K562 (cell line): ENCODE measurements at regions not wholly inside any gene's neighbourhood (a gene's known extent, or its start where the extent isn't known, plus 50 kb on each side); places are given as distances from the start of the nearest gene placed in this dataset.

Source experiments
- ARID2 ChIP-seq: fragments of 450-650 bp; IDR thresholded peaks from 2 replicates; pipeline ENCODE4 v1.6.1; 2017; ENCODE audit warnings: antibody characterized with exemption, mild to moderate bottlenecking
- ARNT ChIP-seq, 2 experiments: fragments of 450-650 bp; IDR thresholded peaks; 2 replicates each; pipeline ENCODE4 v1.6.1; 2016; ENCODE audit warnings: mild to moderate bottlenecking in 1 of 2
- ATF1 ChIP-seq, 2 experiments: fragments of 450-650 bp in 1 of 2; IDR thresholded peaks; 2 replicates each; pipeline ENCODE4 v1.6.1; 2016; ENCODE audit warnings: missing compliant biosample characterization in 1 of 2, missing genetic modification characterization in 1 of 2
- BRD4 ChIP-seq: fragments of 200-600 bp; sonication (generic); IDR thresholded peaks from 2 replicates; pipeline ENCODE4 v1.6.1; 2017; ENCODE audit warnings: inconsistent platforms
- BRF1 ChIP-seq: IDR thresholded peaks from 3 replicates; pipeline ENCODE4 v1.6.1; 2011; ENCODE audit warnings: borderline replicate concordance, mild to moderate bottlenecking; ENCODE audit not compliant: insufficient read length; ENCODE audit errors: extremely low read depth
- FOXJ2 ChIP-seq: fragments of 200-800 bp; sonication (Bioruptor generic); IDR thresholded peaks from 2 replicates; pipeline ENCODE4 v1.6.1; 2016; ENCODE audit warnings: missing genetic modification characterization, missing compliant biosample characterization
- HDAC2 ChIP-seq: fragments of 450-650 bp; IDR thresholded peaks from 2 replicates; pipeline ENCODE4 v1.6.1; 2016; ENCODE audit warnings: mild to moderate bottlenecking
- MAZ ChIP-seq, 2 experiments: fragments of 450-650 bp in 1 of 2; sonication (generic) in 1 of 2; formaldehyde crosslinking; IDR thresholded peaks in 1 of 2; conservative IDR thresholded peaks in 1 of 2; 2 replicates each; pipeline versions ENCODE4 v1.4.0 to v1.5.0; 2020; ENCODE audit warnings: mild to moderate bottlenecking in 1 of 2, missing genetic modification reagents in 1 of 2
- MCM7 ChIP-seq, 2 experiments: fragments of 450-650 bp; IDR thresholded peaks; 2 replicates each; pipeline ENCODE4 v1.6.1; 2016 to 2018
- MTA1 ChIP-seq: fragments of 450-650 bp; IDR thresholded peaks from 2 replicates; pipeline ENCODE4 v1.6.1; 2017; ENCODE audit warnings: borderline replicate concordance
- NEUROD1 ChIP-seq: fragments of 150-350 bp; IDR thresholded peaks from 2 replicates; pipeline ENCODE4 v1.6.1; 2014; ENCODE audit warnings: borderline replicate concordance, low read length, low read depth; ENCODE audit not compliant: partially characterized antibody
- POLR2G ChIP-seq: fragments of 200-400 bp; formaldehyde crosslinking; IDR thresholded peaks from 2 replicates; pipeline ENCODE4 v1.6.1; 2017; ENCODE audit warnings: low read depth, mild to moderate bottlenecking, antibody characterized with exemption, low read length, moderate library complexity
- RBFOX2 ChIP-seq: fragments of 200-400 bp; formaldehyde crosslinking; IDR thresholded peaks from 2 replicates; pipeline ENCODE4 v1.6.1; 2017; ENCODE audit warnings: low read depth, mild to moderate bottlenecking, low read length, moderate library complexity
- RNF2 ChIP-seq: sonication (generic); IDR thresholded peaks from 2 replicates; pipeline ENCODE4 v1.6.1; 2016
- SIX5 ChIP-seq, 2 experiments: IDR thresholded peaks; 2 replicates each; pipeline ENCODE4 v1.6.1; 2011; ENCODE audit warnings: low read length in 2 of 2, borderline replicate concordance in 1 of 2, low read depth in 1 of 2, mild to moderate bottlenecking in 1 of 2, moderate library complexity in 1 of 2; ENCODE audit not compliant: insufficient read depth in 1 of 2
- TAF1 ChIP-seq: IDR thresholded peaks from 2 replicates; pipeline ENCODE4 v1.6.1; 2011; ENCODE audit warnings: mild to moderate bottlenecking, low read length, moderate library complexity; ENCODE audit not compliant: insufficient read depth, control insufficient read depth, severe bottlenecking; ENCODE audit errors: extremely low read depth
- TAF15 ChIP-seq: fragments of 200-400 bp; formaldehyde crosslinking; IDR thresholded peaks from 2 replicates; pipeline ENCODE4 v1.6.1; 2017; ENCODE audit warnings: mild to moderate bottlenecking, low read depth, low read length, moderate library complexity
- TBP ChIP-seq: optimal IDR thresholded peaks from 2 replicates; pipeline ENCODE3; 2011; ENCODE audit warnings: low read depth, low read length, improper control_type of control experiment
- TCF3 ChIP-seq: sonication (generic); formaldehyde crosslinking; IDR thresholded peaks from 2 replicates; pipeline ENCODE4 v1.4.0; 2020; ENCODE audit warnings: mild to moderate bottlenecking, missing genetic modification reagents
- ZNF143 ChIP-seq: sonication (generic); formaldehyde crosslinking; IDR thresholded peaks from 2 replicates; pipeline ENCODE4 v1.9.0; 2022; ENCODE audit warnings: mild to moderate bottlenecking, missing genetic modification reagents
- ZNF3 ChIP-seq: fragments of 250-450 bp; sonication (Bioruptor Pico); IDR thresholded peaks from 2 replicates; pipeline ENCODE4 v1.5.0; 2021; ENCODE audit warnings: mild to moderate bottlenecking, moderate library complexity
- ZNF324 ChIP-seq: fragments of 250-450 bp; sonication (Bioruptor Pico); IDR thresholded peaks from 2 replicates; pipeline ENCODE4 v1.4.0; 2020; ENCODE audit warnings: mild to moderate bottlenecking
- TF ChIP-seq, protein P1 (sequence below), 2 experiments: fragments of 450-650 bp; IDR thresholded peaks; 2 replicates each; pipeline ENCODE4 v1.6.1; 2018; ENCODE audit warnings: mild to moderate bottlenecking in 2 of 2, low read depth in 1 of 2; ENCODE audit not compliant: partially characterized antibody in 2 of 2
- TF ChIP-seq, protein P2 (sequence below): IDR thresholded peaks from 2 replicates; pipeline ENCODE4 v1.6.1; 2014; ENCODE audit warnings: antibody characterized with exemption
- TF ChIP-seq, protein P3 (sequence below): fragments of 450-650 bp; IDR thresholded peaks from 2 replicates; pipeline ENCODE4 v1.6.1; 2016; ENCODE audit warnings: missing biosample characterization, missing genetic modification characterization

DNA sequence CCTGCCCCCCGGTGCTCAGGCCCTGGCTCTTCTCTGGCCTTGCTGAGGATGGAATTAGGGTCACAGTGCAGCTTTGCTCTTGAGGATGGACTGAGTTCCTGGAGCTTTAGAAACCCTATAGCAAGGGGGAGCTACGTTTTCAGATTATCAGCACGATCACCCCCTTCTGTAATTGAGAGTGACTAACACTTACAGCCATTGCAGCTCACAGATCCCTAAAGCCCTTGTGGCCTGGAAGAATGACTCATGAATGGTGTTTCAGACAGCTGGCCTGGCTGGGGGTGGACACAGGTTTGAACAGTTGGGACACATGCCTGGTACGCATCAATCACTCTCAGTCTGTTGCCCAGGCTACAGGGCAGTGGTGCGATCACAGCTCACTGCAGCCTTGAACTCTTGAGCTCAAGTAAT is 79.7 kb upstream of the IGFBP5 start (continued):
- TF ChIP-seq, protein P1, sequence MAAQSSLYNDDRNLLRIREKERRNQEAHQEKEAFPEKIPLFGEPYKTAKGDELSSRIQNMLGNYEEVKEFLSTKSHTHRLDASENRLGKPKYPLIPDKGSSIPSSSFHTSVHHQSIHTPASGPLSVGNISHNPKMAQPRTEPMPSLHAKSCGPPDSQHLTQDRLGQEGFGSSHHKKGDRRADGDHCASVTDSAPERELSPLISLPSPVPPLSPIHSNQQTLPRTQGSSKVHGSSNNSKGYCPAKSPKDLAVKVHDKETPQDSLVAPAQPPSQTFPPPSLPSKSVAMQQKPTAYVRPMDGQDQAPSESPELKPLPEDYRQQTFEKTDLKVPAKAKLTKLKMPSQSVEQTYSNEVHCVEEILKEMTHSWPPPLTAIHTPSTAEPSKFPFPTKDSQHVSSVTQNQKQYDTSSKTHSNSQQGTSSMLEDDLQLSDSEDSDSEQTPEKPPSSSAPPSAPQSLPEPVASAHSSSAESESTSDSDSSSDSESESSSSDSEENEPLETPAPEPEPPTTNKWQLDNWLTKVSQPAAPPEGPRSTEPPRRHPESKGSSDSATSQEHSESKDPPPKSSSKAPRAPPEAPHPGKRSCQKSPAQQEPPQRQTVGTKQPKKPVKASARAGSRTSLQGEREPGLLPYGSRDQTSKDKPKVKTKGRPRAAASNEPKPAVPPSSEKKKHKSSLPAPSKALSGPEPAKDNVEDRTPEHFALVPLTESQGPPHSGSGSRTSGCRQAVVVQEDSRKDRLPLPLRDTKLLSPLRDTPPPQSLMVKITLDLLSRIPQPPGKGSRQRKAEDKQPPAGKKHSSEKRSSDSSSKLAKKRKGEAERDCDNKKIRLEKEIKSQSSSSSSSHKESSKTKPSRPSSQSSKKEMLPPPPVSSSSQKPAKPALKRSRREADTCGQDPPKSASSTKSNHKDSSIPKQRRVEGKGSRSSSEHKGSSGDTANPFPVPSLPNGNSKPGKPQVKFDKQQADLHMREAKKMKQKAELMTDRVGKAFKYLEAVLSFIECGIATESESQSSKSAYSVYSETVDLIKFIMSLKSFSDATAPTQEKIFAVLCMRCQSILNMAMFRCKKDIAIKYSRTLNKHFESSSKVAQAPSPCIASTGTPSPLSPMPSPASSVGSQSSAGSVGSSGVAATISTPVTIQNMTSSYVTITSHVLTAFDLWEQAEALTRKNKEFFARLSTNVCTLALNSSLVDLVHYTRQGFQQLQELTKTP (IDR thresholded peaks at IDR 0.05; ENCODE audit: low read depth in 1 of 2, partially characterized antibody in 2 of 2): peak in 1 of 2 experiments; percentile 38
- TF ChIP-seq ARID2: no peak
- no peak for TF ChIP-seq RBFOX2
- TF ChIP-seq TBP: no peak
- TF ChIP-seq BRD4: no peak
- no peak for TF ChIP-seq TAF15
- no peak for TF ChIP-seq BRF1
- no peak for TF ChIP-seq ZNF324 (CRISPR knock-in tag)
- 0 out of 4 replicates have a peak, but pooled peaks of 1 of the 2 experiments have one; percentile 34 for TF ChIP-seq ARNT (IDR thresholded peaks at IDR 0.05)
- TF ChIP-seq RNF2: peak; percentile 81
- TF ChIP-seq MAZ (CRISPR knock-in tag; conservative IDR thresholded peaks at IDR 0.05 in 1 of 2, IDR thresholded peaks at IDR 0.05 in 1 of 2): peak; percentile 42 to 58; a peak in 3 of 4 replicates
- peak; percentile 74 for TF ChIP-seq TCF3 (CRISPR knock-in tag)
- TF ChIP-seq ZNF143 (CRISPR knock-in tag): no peak
- no peak for TF ChIP-seq SIX5 (IDR thresholded peaks at IDR 0.05; ENCODE audit: borderline replicate concordance in 1 of 2, insufficient read depth in 1 of 2, low read depth in 1 of 2, low read length in 2 of 2)
- TF ChIP-seq FOXJ2 (tag): peak; percentile 60; the same call in 1 of the 2 replicates
- no peak for TF ChIP-seq ATF1 (CRISPR knock-in tag; IDR thresholded peaks at IDR 0.05)
- TF ChIP-seq ATF1 (tag; IDR thresholded peaks at IDR 0.05): 0 out of 2 replicates have a peak, but pooled peaks have one; percentile 39
- TF ChIP-seq, protein P2, sequence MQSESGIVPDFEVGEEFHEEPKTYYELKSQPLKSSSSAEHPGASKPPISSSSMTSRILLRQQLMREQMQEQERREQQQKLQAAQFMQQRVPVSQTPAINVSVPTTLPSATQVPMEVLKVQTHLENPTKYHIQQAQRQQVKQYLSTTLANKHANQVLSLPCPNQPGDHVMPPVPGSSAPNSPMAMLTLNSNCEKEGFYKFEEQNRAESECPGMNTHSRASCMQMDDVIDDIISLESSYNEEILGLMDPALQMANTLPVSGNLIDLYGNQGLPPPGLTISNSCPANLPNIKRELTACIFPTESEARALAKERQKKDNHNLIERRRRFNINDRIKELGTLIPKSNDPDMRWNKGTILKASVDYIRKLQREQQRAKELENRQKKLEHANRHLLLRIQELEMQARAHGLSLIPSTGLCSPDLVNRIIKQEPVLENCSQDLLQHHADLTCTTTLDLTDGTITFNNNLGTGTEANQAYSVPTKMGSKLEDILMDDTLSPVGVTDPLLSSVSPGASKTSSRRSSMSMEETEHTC: peak; percentile 64; the same call in 1 of the 2 replicates
- peak; percentile 36 for TF ChIP-seq NEUROD1
- TF ChIP-seq TAF1: no peak
- no peak for TF ChIP-seq MCM7 (IDR thresholded peaks at IDR 0.05)
- TF ChIP-seq MTA1: no peak
- TF ChIP-seq, protein P3, sequence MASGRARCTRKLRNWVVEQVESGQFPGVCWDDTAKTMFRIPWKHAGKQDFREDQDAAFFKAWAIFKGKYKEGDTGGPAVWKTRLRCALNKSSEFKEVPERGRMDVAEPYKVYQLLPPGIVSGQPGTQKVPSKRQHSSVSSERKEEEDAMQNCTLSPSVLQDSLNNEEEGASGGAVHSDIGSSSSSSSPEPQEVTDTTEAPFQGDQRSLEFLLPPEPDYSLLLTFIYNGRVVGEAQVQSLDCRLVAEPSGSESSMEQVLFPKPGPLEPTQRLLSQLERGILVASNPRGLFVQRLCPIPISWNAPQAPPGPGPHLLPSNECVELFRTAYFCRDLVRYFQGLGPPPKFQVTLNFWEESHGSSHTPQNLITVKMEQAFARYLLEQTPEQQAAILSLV (tag): no peak
- TF ChIP-seq HDAC2: 0 out of 2 replicates have a peak, but pooled peaks have one; percentile 34
- TF ChIP-seq ZNF3: no peak
- no peak for TF ChIP-seq POLR2G
